HepG2 (cell line): ENCODE measurements at regions not wholly inside any gene's neighbourhood (a gene's known extent, or its start where the extent isn't known, plus 50 kb on each side); places are given as distances from the start of the nearest gene placed in this dataset.

Source experiments
- CCAR2 ChIP-seq: fragments of 200-400 bp; formaldehyde crosslinking; optimal IDR thresholded peaks from 2 replicates; pipeline ENCODE3; 2018; ENCODE audit warnings: low read depth, mild to moderate bottlenecking, low read length, moderate library complexity
- CEBPG ChIP-seq: IDR thresholded peaks from 2 replicates; pipeline ENCODE4 v1.6.1; 2016
- FOXO1 ChIP-seq: sonication (generic); formaldehyde crosslinking; IDR thresholded peaks from 2 replicates; pipeline ENCODE4 v1.4.0; 2020; ENCODE audit warnings: missing genetic modification reagents
- HNF4A ChIP-seq: sonication (generic); formaldehyde crosslinking; IDR thresholded peaks from 2 replicates; pipeline ENCODE4 v1.4.0; 2020; ENCODE audit warnings: missing genetic modification reagents
- HOMEZ ChIP-seq: IDR thresholded peaks from 2 replicates; pipeline ENCODE4 v1.6.1; 2016; ENCODE audit warnings: low read depth
- HOXA5 ChIP-seq: sonication (generic); formaldehyde crosslinking; IDR thresholded peaks from 2 replicates; pipeline ENCODE4 v1.4.0; 2020; ENCODE audit warnings: missing genetic modification reagents
- LCORL ChIP-seq, 2 experiments: fragments of 450-650 bp in 1 of 2; sonication (generic) in 1 of 2; formaldehyde crosslinking in 1 of 2; IDR thresholded peaks; 2 replicates each; pipeline versions ENCODE4 v1.5.0 to v1.6.1; 2017 to 2020; ENCODE audit warnings: antibody characterized with exemption in 1 of 2, missing genetic modification reagents in 1 of 2
- MBD4 ChIP-seq: IDR thresholded peaks from 2 replicates; pipeline ENCODE4 v1.6.1; 2012; ENCODE audit warnings: low read length, inconsistent platforms, borderline replicate concordance
- MIXL1 ChIP-seq: IDR thresholded peaks from 2 replicates; pipeline ENCODE4 v1.6.1; 2016
- MXD4 ChIP-seq: IDR thresholded peaks from 2 replicates; pipeline ENCODE4 v1.6.1; 2016; ENCODE audit warnings: mild to moderate bottlenecking, missing biosample characterization, missing genetic modification reagents
- SAP130 ChIP-seq: IDR thresholded peaks from 2 replicates; pipeline ENCODE4 v1.6.1; 2016; ENCODE audit warnings: low read depth
- SETDB1 ChIP-seq: sonication (generic); formaldehyde crosslinking; IDR thresholded peaks from 2 replicates; pipeline ENCODE4 v1.5.1; 2020; ENCODE audit warnings: missing genetic modification reagents, mild to moderate bottlenecking, borderline replicate concordance
- TEAD3 ChIP-seq: optimal IDR thresholded peaks from 2 replicates; pipeline ENCODE3; 2016; ENCODE audit warnings: borderline replicate concordance
- THAP11 ChIP-seq: IDR thresholded peaks from 2 replicates; pipeline ENCODE4 v1.6.1; 2016; ENCODE audit warnings: missing biosample characterization, missing genetic modification reagents
- TOPORS ChIP-seq: sonication (generic); formaldehyde crosslinking; IDR thresholded peaks from 2 replicates; pipeline ENCODE4 v1.8.0; 2023; ENCODE audit warnings: mild to moderate bottlenecking, missing genetic modification reagents
- ZFP62 ChIP-seq: sonication (generic); formaldehyde crosslinking; IDR thresholded peaks from 2 replicates; pipeline ENCODE4 v1.4.0; 2020; ENCODE audit warnings: missing genetic modification reagents
- ZMYM4 ChIP-seq: sonication (generic); formaldehyde crosslinking; IDR thresholded peaks from 2 replicates; pipeline ENCODE4 v1.8.1; 2023; ENCODE audit warnings: mild to moderate bottlenecking, missing genetic modification reagents
- ZNF264 ChIP-seq: sonication (generic); formaldehyde crosslinking; IDR thresholded peaks from 2 replicates; pipeline ENCODE4 v1.4.0; 2020; ENCODE audit warnings: missing genetic modification reagents
- ZNF343 ChIP-seq: sonication (generic); formaldehyde crosslinking; IDR thresholded peaks from 2 replicates; pipeline ENCODE4 v1.4.0; 2020; ENCODE audit warnings: mild to moderate bottlenecking, missing genetic modification reagents
- ZNF564 ChIP-seq: sonication (generic); formaldehyde crosslinking; IDR thresholded peaks from 2 replicates; pipeline ENCODE4 v1.8.1; 2023; ENCODE audit warnings: mild to moderate bottlenecking, missing genetic modification reagents
- ZNF614 ChIP-seq: IDR thresholded peaks from 2 replicates; pipeline ENCODE4 v1.6.1; 2018; ENCODE audit warnings: missing biosample characterization, missing genetic modification reagents, inconsistent platforms, borderline replicate concordance
- ZNF674 ChIP-seq: sonication (generic); formaldehyde crosslinking; IDR thresholded peaks from 2 replicates; pipeline ENCODE4 v1.5.0; 2020; ENCODE audit warnings: low read depth, mild to moderate bottlenecking, missing genetic modification reagents
- ZNF704 ChIP-seq: sonication (generic); formaldehyde crosslinking; IDR thresholded peaks from 2 replicates; pipeline ENCODE4 v1.8.1; 2023; ENCODE audit warnings: mild to moderate bottlenecking, inconsistent platforms, moderate library complexity, missing genetic modification reagents, borderline replicate concordance
- ZNF768 ChIP-seq: sonication (generic); formaldehyde crosslinking; IDR thresholded peaks from 2 replicates; pipeline ENCODE4 v1.4.0; 2020; ENCODE audit warnings: missing genetic modification reagents
- TF ChIP-seq, protein P1 (sequence below): sonication (generic); formaldehyde crosslinking; IDR thresholded peaks from 2 replicates; pipeline ENCODE4 v1.4.0; 2020; ENCODE audit warnings: missing genetic modification reagents
- TF ChIP-seq, protein P2 (sequence below): IDR thresholded peaks from 2 replicates; pipeline ENCODE4 v1.6.1; 2012; ENCODE audit warnings: low read depth, low read length, improper control_type of control experiment
- TF ChIP-seq, protein P3 (sequence below): sonication (generic); formaldehyde crosslinking; IDR thresholded peaks from 2 replicates; pipeline ENCODE4 v1.4.0; 2020; ENCODE audit warnings: missing genetic modification reagents

GRCh38 chr14:31926123-31926522 is 151.0 kb upstream of the ARHGAP5 start (continued):
- peak; percentile 30 for TF ChIP-seq TEAD3 (CRISPR knock-in tag)
- TF ChIP-seq, protein P1, sequence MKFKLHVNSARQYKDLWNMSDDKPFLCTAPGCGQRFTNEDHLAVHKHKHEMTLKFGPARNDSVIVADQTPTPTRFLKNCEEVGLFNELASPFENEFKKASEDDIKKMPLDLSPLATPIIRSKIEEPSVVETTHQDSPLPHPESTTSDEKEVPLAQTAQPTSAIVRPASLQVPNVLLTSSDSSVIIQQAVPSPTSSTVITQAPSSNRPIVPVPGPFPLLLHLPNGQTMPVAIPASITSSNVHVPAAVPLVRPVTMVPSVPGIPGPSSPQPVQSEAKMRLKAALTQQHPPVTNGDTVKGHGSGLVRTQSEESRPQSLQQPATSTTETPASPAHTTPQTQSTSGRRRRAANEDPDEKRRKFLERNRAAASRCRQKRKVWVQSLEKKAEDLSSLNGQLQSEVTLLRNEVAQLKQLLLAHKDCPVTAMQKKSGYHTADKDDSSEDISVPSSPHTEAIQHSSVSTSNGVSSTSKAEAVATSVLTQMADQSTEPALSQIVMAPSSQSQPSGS, result no peak
- TF ChIP-seq, protein P2, sequence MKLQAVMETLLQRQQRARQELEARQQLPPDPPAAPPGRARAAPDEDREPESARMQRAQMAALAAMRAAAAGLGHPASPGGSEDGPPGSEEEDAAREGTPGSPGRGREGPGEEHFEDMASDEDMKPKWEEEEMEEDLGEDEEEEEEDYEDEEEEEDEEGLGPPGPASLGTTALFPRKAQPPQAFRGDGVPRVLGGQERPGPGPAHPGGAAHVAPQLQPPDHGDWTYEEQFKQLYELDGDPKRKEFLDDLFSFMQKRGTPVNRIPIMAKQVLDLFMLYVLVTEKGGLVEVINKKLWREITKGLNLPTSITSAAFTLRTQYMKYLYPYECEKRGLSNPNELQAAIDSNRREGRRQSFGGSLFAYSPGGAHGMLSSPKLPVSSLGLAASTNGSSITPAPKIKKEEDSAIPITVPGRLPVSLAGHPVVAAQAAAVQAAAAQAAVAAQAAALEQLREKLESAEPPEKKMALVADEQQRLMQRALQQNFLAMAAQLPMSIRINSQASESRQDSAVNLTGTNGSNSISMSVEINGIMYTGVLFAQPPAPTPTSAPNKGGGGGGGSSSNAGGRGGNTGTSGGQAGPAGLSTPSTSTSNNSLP, result peak; percentile 71
- TF ChIP-seq TOPORS, result 0 out of 2 replicates have a peak, but pooled peaks have one; percentile 57
- no peak for TF ChIP-seq ZNF768
- TF ChIP-seq SETDB1 (CRISPR knock-in tag), result no peak
- 0 out of 2 replicates have a peak, but pooled peaks have one; percentile 28 for TF ChIP-seq SAP130 (CRISPR knock-in tag)
- peak; percentile 40; the same call in 1 of the 2 replicates for TF ChIP-seq CEBPG (CRISPR knock-in tag)
- peak; percentile 88 for TF ChIP-seq ZNF614 (CRISPR knock-in tag)
- TF ChIP-seq MXD4, result peak; percentile 77
- TF ChIP-seq ZNF343 (CRISPR knock-in tag), result no peak
- TF ChIP-seq FOXO1 (CRISPR knock-in tag), result peak; percentile 70; the same call in 1 of the 2 replicates
- TF ChIP-seq HOMEZ, result peak; percentile 79; the same call in 1 of the 2 replicates
- peak; percentile 76; the same call in 1 of the 2 replicates for TF ChIP-seq HOXA5 (CRISPR knock-in tag)
- no peak for TF ChIP-seq ZNF704 (CRISPR knock-in tag)
- no peak for TF ChIP-seq ZNF564 (CRISPR knock-in tag)
- no peak for TF ChIP-seq ZFP62 (CRISPR knock-in tag)
- TF ChIP-seq ZNF264 (CRISPR knock-in tag), result peak; percentile 54; the same call in 1 of the 2 replicates
- no peak for TF ChIP-seq ZNF674 (CRISPR knock-in tag)
- TF ChIP-seq ZMYM4, result peak; percentile 79
- TF ChIP-seq, protein P3, sequence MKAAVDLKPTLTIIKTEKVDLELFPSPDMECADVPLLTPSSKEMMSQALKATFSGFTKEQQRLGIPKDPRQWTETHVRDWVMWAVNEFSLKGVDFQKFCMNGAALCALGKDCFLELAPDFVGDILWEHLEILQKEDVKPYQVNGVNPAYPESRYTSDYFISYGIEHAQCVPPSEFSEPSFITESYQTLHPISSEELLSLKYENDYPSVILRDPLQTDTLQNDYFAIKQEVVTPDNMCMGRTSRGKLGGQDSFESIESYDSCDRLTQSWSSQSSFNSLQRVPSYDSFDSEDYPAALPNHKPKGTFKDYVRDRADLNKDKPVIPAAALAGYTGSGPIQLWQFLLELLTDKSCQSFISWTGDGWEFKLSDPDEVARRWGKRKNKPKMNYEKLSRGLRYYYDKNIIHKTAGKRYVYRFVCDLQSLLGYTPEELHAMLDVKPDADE, result no peak
- TF ChIP-seq THAP11, result 0 out of 2 replicates have a peak, but pooled peaks have one; percentile 21
- TF ChIP-seq LCORL (IDR thresholded peaks at IDR 0.05), result no peak
- peak; percentile 50 for TF ChIP-seq LCORL (CRISPR knock-in tag; IDR thresholded peaks at IDR 0.05)
- no peak for TF ChIP-seq CCAR2
- TF ChIP-seq HNF4A (CRISPR knock-in tag), result peak; percentile 95
- no peak for TF ChIP-seq MBD4
- TF ChIP-seq MIXL1 (CRISPR knock-in tag), result peak; percentile 92
